ENCODE measurements at regions not wholly inside any gene's neighbourhood (a gene's known extent, or its start where the extent isn't known, plus 50 kb on each side); places are given as distances from the start of the nearest gene placed in this dataset.

GRCh38 chr1:191284175-191284574 lies 806.5 kb upstream of the BRINP3 start:
- Histone ChIP-seq H3K27me3 (ENCODE audit: control insufficient read depth, insufficient read depth, low read length) (no peaks in the 10 kb centered on the region), H3K27ac (ENCODE audit: low read length) (no peak overlapping the region), H3K4me3 (ENCODE audit: low read depth in 2 of 2, low read length in 2 of 2) (no peak overlapping the region), H3K9me3 (ENCODE audit: control insufficient read depth, insufficient read depth, low read depth, low read length) (peaks cover 12% of the 10 kb centered on the region), H3K36me3 (ENCODE audit: control insufficient read depth, insufficient read depth, low read length) (no peaks in the 10 kb centered on the region), H3K4me1 (ENCODE audit: control insufficient read depth, insufficient read depth, low read length) (no peaks in the 10 kb centered on the region)
- intact Hi-C loops (cut with micrococcal nuclease; ENCODE audit: unreplicated experiment) (no loop called here), in situ Hi-C loops (cut with HindIII; ENCODE audit: low pct_unique_long_range_greater_than_20kb, low sequenced_read_pairs) (no loop called here)
- DNase-seq (ENCODE audit: low read depth, low spot score) (no peak), ATAC-seq (no peak)
- ChIA-PET POLR2A (no interaction called here), CTCF (no interaction called here)
- no TSS peak for BruUV-seq (replicated peaks)
- TF ChIP-seq SIN3A (IDR thresholded peaks at IDR 0.05; ENCODE audit: borderline replicate concordance, insufficient read depth, low read depth, low read length) (no peak), CTCF (IDR thresholded peaks at IDR 0.05) (no peak), REST (IDR thresholded peaks at IDR 0.05; ENCODE audit: insufficient read depth in 1 of 2, low read depth in 2 of 2, low read length in 1 of 2) (no peak), TCF7L2 (IDR thresholded peaks at IDR 0.05; ENCODE audit: low read depth, low read length) (no peak), POLR2AphosphoS5 (IDR thresholded peaks at IDR 0.05; ENCODE audit: low read depth, low read length) (no peak)

- Histone ChIP-seq H3K36me3 (ENCODE audit: control insufficient read depth, insufficient read depth, low read length) (no peaks in the 10 kb centered on the region), H3K27ac (ENCODE audit: low read length) (no peak overlapping the region), H3K27me3 (ENCODE audit: control insufficient read depth, insufficient read depth, low read length) (no peaks in the 10 kb centered on the region), H3K4me1 (ENCODE audit: control insufficient read depth, insufficient read depth, low read length) (no peaks in the 10 kb centered on the region), H3K9me3 (ENCODE audit: control insufficient read depth, insufficient read depth, low read depth, low read length) (no peaks in the 10 kb centered on the region), H3K4me3 (ENCODE audit: low read depth in 2 of 2, low read length in 2 of 2) (no peak overlapping the region)
- TF ChIP-seq SIN3A (IDR thresholded peaks at IDR 0.05; ENCODE audit: borderline replicate concordance, insufficient read depth, low read depth, low read length) = no peak
- no peak for TF ChIP-seq CTCF (IDR thresholded peaks at IDR 0.05)
- ChIA-PET POLR2A (no interaction called here), CTCF (no interaction called here)
- no peak for DNase-seq (ENCODE audit: low read depth, low spot score)
- no TSS peak for BruUV-seq (replicated peaks)
- in situ Hi-C loops (cut with HindIII; ENCODE audit: low pct_unique_long_range_greater_than_20kb, low sequenced_read_pairs) = no loop called here
- no peak for ATAC-seq
- intact Hi-C loops (cut with micrococcal nuclease; ENCODE audit: unreplicated experiment) = no loop called here
These were observed 812.8 kb upstream of the BRINP3 start for GRCh38 chr1:191290441-191290840.

- in situ Hi-C loops (cut with HindIII; ENCODE audit: low pct_unique_long_range_greater_than_20kb, low sequenced_read_pairs) (no loop called here), intact Hi-C loops (cut with micrococcal nuclease; ENCODE audit: unreplicated experiment) (no loop called here)
- no peaks in the 10 kb centered on the region for H3K27me3 ChIP-seq (ENCODE audit: control insufficient read depth, insufficient read depth, low read length)
- no TSS peak for BruUV-seq (replicated peaks)
- no peaks in the 10 kb centered on the region for H3K36me3 ChIP-seq (ENCODE audit: control insufficient read depth, insufficient read depth, low read length)
- no peak for DNase-seq (ENCODE audit: low read depth, low spot score)
- ChIA-PET POLR2A (no interaction called here), CTCF (no interaction called here)
- no peaks in the 10 kb centered on the region for H3K9me3 ChIP-seq (ENCODE audit: control insufficient read depth, insufficient read depth, low read depth, low read length)
- ATAC-seq = no peak
- no peak overlapping the region for H3K27ac ChIP-seq (ENCODE audit: low read length)
- no peak overlapping the region for H3K4me3 ChIP-seq (ENCODE audit: low read depth in 2 of 2, low read length in 2 of 2)
- TF ChIP-seq TCF7L2 (IDR thresholded peaks at IDR 0.05; ENCODE audit: low read depth, low read length) = no peak
- no peak for TF ChIP-seq REST (IDR thresholded peaks at IDR 0.05; ENCODE audit: insufficient read depth in 1 of 2, low read depth in 2 of 2, low read length in 1 of 2)
- no peak for TF ChIP-seq SIN3A (IDR thresholded peaks at IDR 0.05; ENCODE audit: borderline replicate concordance, insufficient read depth, low read depth, low read length)
- no peaks in the 10 kb centered on the region for H3K4me1 ChIP-seq (ENCODE audit: control insufficient read depth, insufficient read depth, low read length)
These were observed 827.7 kb upstream of the BRINP3 start for GRCh38 chr1:191305370-191305769.
